Stimulated activated CD8-positive, alpha-beta memory T cell treated with anti-CD3 and anti-CD28 coated beads, Interleukin-7, amount 100 ng/mL, for 24 hours (primary cell): ENCODE measurements at regions not wholly inside any gene's neighbourhood (a gene's known extent, or its start where the extent isn't known, plus 50 kb on each side); places are given as distances from the start of the nearest gene placed in this dataset.
"Not testable (repeated sequence)": the region's sequence is repeated elsewhere in the genome, so short reads cannot be mapped to it uniquely, and the experiment has no call there.

Source experiments
- DNase-seq: peaks from one replicate; pipeline ENCODE4 v3.0.0-alpha.2; 2020; ENCODE audit warnings: low read depth

GRCh38 chr6:113701552-113702254 is 155.4 kb upstream of the MARCKS start:
- no peak for DNase-seq

GRCh38 chr6:113707194-113707593 is 150.0 kb upstream of the MARCKS start:
- no peak for DNase-seq

- no peak for DNase-seq
Measured at GRCh38 chr6:113709936-113710509, 147.1 kb upstream of the MARCKS start.

GRCh38 chr6:113713665-113714064 is 143.5 kb upstream of the MARCKS start:
- no peak for DNase-seq

GRCh38 chr6:113718588-113718987 is 138.6 kb upstream of the MARCKS start:
- no peak for DNase-seq

- DNase-seq, result no peak
Measured at GRCh38 chr6:113719064-113719463, 138.1 kb upstream of the MARCKS start.

- no peak for DNase-seq
Measured at GRCh38 chr6:113719545-113719944, 137.6 kb upstream of the MARCKS start.

- no peak for DNase-seq
Measured at GRCh38 chr6:113723182-113723581, 134.0 kb upstream of the MARCKS start.

GRCh38 chr6:113724927-113725326 is 132.2 kb upstream of the MARCKS start:
- not testable (repeated sequence) for DNase-seq

- no peak for DNase-seq
Measured at GRCh38 chr6:113731541-113731940, 125.6 kb upstream of the MARCKS start.

- no peak for DNase-seq
Measured at GRCh38 chr6:113732384-113732966, 124.7 kb upstream of the MARCKS start.

GRCh38 chr6:113733381-113733780 is 123.8 kb upstream of the MARCKS start:
- no peak for DNase-seq

GRCh38 chr6:113734982-113735381 is 122.2 kb upstream of the MARCKS start:
- no peak for DNase-seq

- no peak for DNase-seq
Measured at GRCh38 chr6:113735491-113735890, 121.7 kb upstream of the MARCKS start.

GRCh38 chr6:113736978-113737377 is 120.2 kb upstream of the MARCKS start:
- no peak for DNase-seq

GRCh38 chr6:113739041-113739655 is 118.0 kb upstream of the MARCKS start:
- no peak for DNase-seq

- no peak for DNase-seq
Measured at GRCh38 chr6:113741651-113742050, 115.5 kb upstream of the MARCKS start.

- DNase-seq, result no peak
Measured at GRCh38 chr6:113742342-113742741, 114.8 kb upstream of the MARCKS start.

- no peak for DNase-seq
Measured at GRCh38 chr6:113744861-113745260, 112.3 kb upstream of the MARCKS start.

GRCh38 chr6:113750151-113750855 is 106.8 kb upstream of the MARCKS start:
- DNase-seq, result no peak

- no peak for DNase-seq
Measured at GRCh38 chr6:113754291-113754690, 102.9 kb upstream of the MARCKS start.

GRCh38 chr6:113755449-113756289 is 101.5 kb upstream of the MARCKS start:
- DNase-seq, result no peak
